B cell (primary cell): ENCODE measurements at regions not wholly inside any gene's neighbourhood (a gene's known extent, or its start where the extent isn't known, plus 50 kb on each side); places are given as distances from the start of the nearest gene placed in this dataset.

Experiments used
- ATAC-seq: fragments of 200-7000 bp; cut with Tn5 transposase; one replicate; pipeline ENCODE4 v1.10.0; 2021; ENCODE audit warnings: low read depth, mild to moderate bottlenecking, moderate number of reproducible peaks, moderate library complexity
- CTCF ChIA-PET: fragments of 350-600 bp; sonication (Branson Sonifier 250); formaldehyde crosslinking; loops from one replicate; lab custom pipeline; 2021; ENCODE audit warnings: antibody characterized with exemption, inconsistent platforms; lab: Charles Lee
- POLR2A ChIA-PET: fragments of 350-600 bp; sonication (Branson Sonifier 250); formaldehyde crosslinking; loops from one replicate; lab custom pipeline; 2021; ENCODE audit warnings: antibody characterized with exemption; lab: Charles Lee
- DNase-seq: peaks from one replicate; pipeline ENCODE4 v3.0.0; 2013
- H2AFZ ChIP-seq: 2 replicates; pipeline ENCODE4 v1.6.1; 2012; ENCODE audit warnings: mild to moderate bottlenecking, low read depth, low read length; ENCODE audit not compliant: insufficient read depth, poor library complexity, severe bottlenecking
- H3K27ac ChIP-seq, 2 donors: 1 replicate in 1 of 2; 2 replicates in 1 of 2; pipeline ENCODE4 v1.5.1; 2012 to 2013; ENCODE audit warnings: low read length in 2 of 2, mild to moderate bottlenecking in 2 of 2, moderate library complexity in 1 of 2
- H3K27me3 ChIP-seq, 4 experiments: fragments of 200-600 bp in 1 of 4; sonication (generic) in 1 of 4; replicated peaks in 1 of 4; 1 replicate in 2 of 4; 2 replicates in 2 of 4; pipeline versions ENCODE4 v1.6.1 to v1.7.0; 2013 to 2016; ENCODE audit warnings: low read length in 3 of 4, mild to moderate bottlenecking in 2 of 4, mixed read lengths in 1 of 4, moderate library complexity in 1 of 4; ENCODE audit not compliant: insufficient read depth in 4 of 4, control insufficient read depth in 3 of 4; ENCODE audit errors: control extremely low read depth in 1 of 4
- H3K36me3 ChIP-seq, 2 experiments: replicated peaks in 1 of 2; 1 replicate in 1 of 2; 2 replicates in 1 of 2; pipeline versions ENCODE4 v1.6.1 to v1.7.1; 2013; ENCODE audit warnings: low read length in 1 of 2; ENCODE audit not compliant: insufficient read depth in 2 of 2, control insufficient read depth in 1 of 2; ENCODE audit errors: control extremely low read depth in 1 of 2, extremely low read depth in 1 of 2
- H3K4me1 ChIP-seq, 2 donors: fragments of 200-600 bp in 1 of 2; sonication (generic) in 1 of 2; 1 replicate in 1 of 2; 2 replicates in 1 of 2; pipeline versions ENCODE4 v1.5.1 to v1.6.1; 2013 to 2017; ENCODE audit warnings: low read length in 2 of 2; ENCODE audit not compliant: control insufficient read depth in 2 of 2, insufficient read depth in 2 of 2
- H3K4me2 ChIP-seq: replicated peaks from 2 replicates; pipeline ENCODE3; 2012; ENCODE audit warnings: mild to moderate bottlenecking, low read depth, low read length; ENCODE audit not compliant: poor library complexity, severe bottlenecking
- H3K4me3 ChIP-seq, 5 experiments: fragments of 200-600 bp in 1 of 5; sonication (generic) in 1 of 5; 1 replicate in 3 of 5; 2 replicates in 2 of 5; pipeline versions ENCODE4 v1.5.1 to v1.7.0; 2011 to 2016; ENCODE audit warnings: low read length in 4 of 5, mild to moderate bottlenecking in 4 of 5, low read depth in 2 of 5, control low read depth in 1 of 5, moderate library complexity in 1 of 5; ENCODE audit not compliant: insufficient read depth in 1 of 5; ENCODE audit errors: control extremely low read depth in 1 of 5, extremely low read depth in 1 of 5
- H3K79me2 ChIP-seq: fragments of 200-600 bp; sonication (generic); one replicate; pipeline ENCODE4 v1.6.0; 2016; ENCODE audit warnings: low read length; ENCODE audit not compliant: control insufficient read depth, insufficient read depth
- H3K9ac ChIP-seq: fragments of 200-600 bp; sonication (generic); 2 replicates; pipeline ENCODE4 v1.6.1; 2017; ENCODE audit warnings: mild to moderate bottlenecking, low read length, moderate library complexity
- H3K9me3 ChIP-seq, 3 donors: one replicate each; pipeline versions ENCODE4 v1.6.1 to v1.7.1; 2013; ENCODE audit warnings: low read length in 2 of 3; ENCODE audit not compliant: control insufficient read depth in 2 of 3, insufficient read depth in 1 of 3; ENCODE audit errors: control extremely low read depth in 1 of 3
- H4K20me1 ChIP-seq: 2 replicates; pipeline ENCODE4 v1.6.0; 2012; ENCODE audit warnings: mild to moderate bottlenecking, low read length; ENCODE audit not compliant: insufficient read depth, control insufficient read depth, poor library complexity, severe bottlenecking
- H3K27ac Mint-ChIP-seq: one replicate; pipeline ENCODE4 v1.8.0; 2021; ENCODE audit warnings: mixed read lengths
- H3K27me3 Mint-ChIP-seq: one replicate; pipeline ENCODE4 v1.8.0; 2021; ENCODE audit warnings: mixed read lengths
- H3K4me1 Mint-ChIP-seq: one replicate; pipeline ENCODE4 v1.8.0; 2021; ENCODE audit warnings: mixed read lengths
- H3K4me3 Mint-ChIP-seq: one replicate; pipeline ENCODE4 v1.8.0; 2021; ENCODE audit warnings: mixed read lengths
- H3K9me3 Mint-ChIP-seq: one replicate; pipeline ENCODE4 v1.8.0; 2022; ENCODE audit warnings: mixed read lengths; ENCODE audit not compliant: insufficient read depth
- CTCF ChIP-seq: fragments of 200-600 bp; IDR thresholded peaks from one replicate; pipeline ENCODE4 v1.8.0; 2022; ENCODE audit warnings: antibody characterized with exemption, mild to moderate bottlenecking
- EZH2 ChIP-seq: IDR thresholded peaks from 2 replicates; pipeline ENCODE4 v1.6.1; 2012; ENCODE audit warnings: borderline replicate concordance, low read depth, mild to moderate bottlenecking, moderate library complexity, low read length; ENCODE audit not compliant: insufficient read depth, poor library complexity, severe bottlenecking
- WGBS: methylation state at CpG from one replicate; pipeline ENCODE4 v1.1.5; 2013; ENCODE audit warnings: missing lambda C conversion rate; ENCODE audit not compliant: insufficient coverage; 5-methylcytosine and 5-hydroxymethylcytosine counted together
- intact Hi-C: fragments of 100-400 bp; cut with micrococcal nuclease; formaldehyde crosslinking; loops from one replicate; pipeline ENCODE4 v1.10.0; 2022

GRCh38 chr10:56068473-56069263 is 292.4 kb downstream of the ZWINT start:
- no peaks in the 10 kb centered on the region for H4K20me1 ChIP-seq
- no peaks in the 10 kb centered on the region for H3K4me1 Mint-ChIP-seq
- H3K4me3 Mint-ChIP-seq, result no peak overlapping the region

More at GRCh38 chr10:56068473-56069263, 292.4 kb downstream of the ZWINT start:
- H3K36me3 ChIP-seq, result no peaks in the 10 kb centered on the region
- Mint-ChIP-seq H3K9me3 (peaks cover 10% of the 10 kb centered on the region), H3K27ac (no peak overlapping the region), H3K27me3 (no peaks in the 10 kb centered on the region)
- no peak for DNase-seq
- no peak overlapping the region for H3K27ac ChIP-seq
- no peak overlapping the region for H3K9ac ChIP-seq
- no peak overlapping the region for H2AFZ ChIP-seq
- POLR2A ChIA-PET, result no interaction called here
- WGBS, result 92% methylated on average over 10 of the region's 12 CpGs
- intact Hi-C loops, result no loop called here
- no peak overlapping the region for H3K4me2 ChIP-seq
- no peaks in the 10 kb centered on the region for H3K27me3 ChIP-seq
- H3K4me1 ChIP-seq, result no peaks in the 10 kb centered on the region
- no peak for ATAC-seq
- CTCF ChIA-PET, result no interaction called here
- no peak overlapping the region for H3K4me3 ChIP-seq
- H3K9me3 ChIP-seq, result peaks cover 0 to 11% (median 0%) of the 10 kb centered on the region in 3 donors
- H3K79me2 ChIP-seq, result no peaks in the 10 kb centered on the region
- no peak for TF ChIP-seq CTCF
- TF ChIP-seq EZH2, result no peak
